ENCODE measurements at regions not wholly inside any gene's neighbourhood (a gene's known extent, or its start where the extent isn't known, plus 50 kb on each side); places are given as distances from the start of the nearest gene placed in this dataset.

DNA sequence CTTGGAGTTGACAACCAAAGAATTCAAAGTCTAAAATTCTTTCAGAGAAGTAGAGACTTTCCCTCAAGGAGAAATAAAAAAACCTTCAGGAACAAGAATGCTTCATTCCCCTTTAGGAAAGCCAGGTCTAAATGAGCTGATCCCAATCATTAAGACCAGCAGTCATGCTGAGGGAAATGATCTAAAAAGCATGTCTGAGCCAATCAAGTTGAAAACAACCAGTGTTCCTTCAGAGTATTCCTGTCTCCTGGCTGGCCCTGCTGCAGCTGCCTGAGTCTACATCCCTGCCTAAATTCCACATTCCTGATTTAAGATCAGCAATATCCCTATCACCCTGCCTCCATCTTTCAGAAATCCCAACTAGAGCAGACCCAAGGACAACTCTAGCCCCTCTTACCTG is 244.5 kb downstream of the PLK2 start:
- no peak for DNase-seq
- H3K4me1 ChIP-seq (ENCODE audit: control insufficient read depth, insufficient read depth, low read length): no peaks in the 10 kb centered on the region
- no peaks in the 10 kb centered on the region for H3K27me3 ChIP-seq (ENCODE audit: control insufficient read depth, insufficient read depth, low read length)
- peaks cover 3% of the 10 kb centered on the region for H3K9me3 ChIP-seq (ENCODE audit: control insufficient read depth, insufficient read depth, low read length)
- H3K27ac Mint-ChIP-seq: no peak overlapping the region
- no peaks in the 10 kb centered on the region for H3K27me3 Mint-ChIP-seq (ENCODE audit: low read depth in 2 of 2)
- H3K4me1 Mint-ChIP-seq: no peaks in the 10 kb centered on the region
- H3K4me3 ChIP-seq (ENCODE audit: low read length): no peak overlapping the region
- TF ChIP-seq, protein P1, sequence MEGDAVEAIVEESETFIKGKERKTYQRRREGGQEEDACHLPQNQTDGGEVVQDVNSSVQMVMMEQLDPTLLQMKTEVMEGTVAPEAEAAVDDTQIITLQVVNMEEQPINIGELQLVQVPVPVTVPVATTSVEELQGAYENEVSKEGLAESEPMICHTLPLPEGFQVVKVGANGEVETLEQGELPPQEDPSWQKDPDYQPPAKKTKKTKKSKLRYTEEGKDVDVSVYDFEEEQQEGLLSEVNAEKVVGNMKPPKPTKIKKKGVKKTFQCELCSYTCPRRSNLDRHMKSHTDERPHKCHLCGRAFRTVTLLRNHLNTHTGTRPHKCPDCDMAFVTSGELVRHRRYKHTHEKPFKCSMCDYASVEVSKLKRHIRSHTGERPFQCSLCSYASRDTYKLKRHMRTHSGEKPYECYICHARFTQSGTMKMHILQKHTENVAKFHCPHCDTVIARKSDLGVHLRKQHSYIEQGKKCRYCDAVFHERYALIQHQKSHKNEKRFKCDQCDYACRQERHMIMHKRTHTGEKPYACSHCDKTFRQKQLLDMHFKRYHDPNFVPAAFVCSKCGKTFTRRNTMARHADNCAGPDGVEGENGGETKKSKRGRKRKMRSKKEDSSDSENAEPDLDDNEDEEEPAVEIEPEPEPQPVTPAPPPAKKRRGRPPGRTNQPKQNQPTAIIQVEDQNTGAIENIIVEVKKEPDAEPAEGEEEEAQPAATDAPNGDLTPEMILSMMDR (IDR thresholded peaks at IDR 0.05): no peak
- no peak overlapping the region for H3K27ac ChIP-seq (ENCODE audit: low read length)
- ATAC-seq: no peak
- H3K4me3 Mint-ChIP-seq: no peak overlapping the region
- H3K36me3 Mint-ChIP-seq: no peaks in the 10 kb centered on the region
- intact Hi-C loops (cut with micrococcal nuclease): no loop called here
- H3K36me3 ChIP-seq (ENCODE audit: control insufficient read depth, insufficient read depth, low read length): no peaks in the 10 kb centered on the region
- H3K9me3 Mint-ChIP-seq: peaks cover 2 to 10% of the 10 kb centered on the region in 2 donors

DNA sequence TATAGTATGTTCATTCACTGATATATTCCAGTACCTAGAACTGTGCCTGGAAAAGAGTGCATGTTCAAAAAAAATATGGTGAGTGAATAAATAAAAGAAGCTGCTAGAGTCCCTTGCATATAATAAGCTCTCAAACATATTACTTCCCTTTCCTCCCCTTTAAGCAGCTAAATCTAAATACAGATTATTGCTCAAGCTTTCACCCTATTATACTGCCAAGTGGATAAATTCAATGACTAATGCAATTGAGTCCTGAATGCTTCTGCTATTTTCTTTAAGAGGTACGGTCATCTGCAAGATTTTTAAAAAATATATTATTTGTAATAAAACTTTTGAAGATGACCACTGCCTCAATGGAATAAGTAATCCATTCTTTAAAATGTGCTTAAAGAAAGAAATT is 248.4 kb downstream of the PLK2 start:
- DNase-seq (no peak), ATAC-seq (no peak)
- intact Hi-C loops (cut with micrococcal nuclease): no loop called here
- TF ChIP-seq, protein P1 (IDR thresholded peaks at IDR 0.05): no peak
- WGBS (ENCODE audit: insufficient coverage): no CpG with 5 or more reads among the region's 1 CpG
- Mint-ChIP-seq H3K4me3 (no peak overlapping the region), H3K4me1 (no peaks in the 10 kb centered on the region), H3K9me3 (peaks cover 0 to 7% of the 10 kb centered on the region in 2 donors), H3K27me3 (ENCODE audit: low read depth in 2 of 2) (no peaks in the 10 kb centered on the region), H3K27ac (no peak overlapping the region), H3K36me3 (no peaks in the 10 kb centered on the region)
- H3K4me3 ChIP-seq (ENCODE audit: low read length): no peak overlapping the region
- H3K4me1 ChIP-seq (ENCODE audit: control insufficient read depth, insufficient read depth, low read length): no peaks in the 10 kb centered on the region
- peaks cover 3% of the 10 kb centered on the region for H3K9me3 ChIP-seq (ENCODE audit: control insufficient read depth, insufficient read depth, low read length)
- no peak overlapping the region for H3K27ac ChIP-seq (ENCODE audit: low read length)
- H3K27me3 ChIP-seq (ENCODE audit: control insufficient read depth, insufficient read depth, low read length): no peaks in the 10 kb centered on the region
- no peaks in the 10 kb centered on the region for H3K36me3 ChIP-seq (ENCODE audit: control insufficient read depth, insufficient read depth, low read length)

DNA sequence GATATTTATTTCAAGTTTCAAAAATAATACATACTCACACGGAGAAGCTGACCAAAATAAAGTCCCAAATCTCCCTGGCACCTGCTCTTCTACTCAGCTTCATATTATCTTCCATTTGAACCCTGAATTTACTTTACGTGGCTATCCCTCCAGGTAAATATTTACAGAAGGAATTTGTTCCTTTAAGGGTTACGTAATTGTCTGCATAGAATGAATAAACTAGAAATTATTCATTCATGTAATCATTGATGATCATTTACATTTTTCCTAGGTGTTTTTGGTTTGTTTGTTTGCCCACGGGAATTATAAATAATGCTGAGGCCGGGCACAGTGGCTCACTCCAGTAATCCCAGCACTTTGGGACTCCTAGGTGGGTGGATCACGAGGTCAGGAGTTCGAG is 251.2 kb downstream of the PLK2 start:
- ATAC-seq (no peak), DNase-seq (no peak)
- H3K4me1 Mint-ChIP-seq: no peaks in the 10 kb centered on the region
- no peaks in the 10 kb centered on the region for H3K4me1 ChIP-seq (ENCODE audit: control insufficient read depth, insufficient read depth, low read length)
- no peaks in the 10 kb centered on the region for H3K36me3 Mint-ChIP-seq
- peaks cover 0 to 7% of the 10 kb centered on the region in 2 donors for H3K9me3 Mint-ChIP-seq
- no peaks in the 10 kb centered on the region for H3K27me3 ChIP-seq (ENCODE audit: control insufficient read depth, insufficient read depth, low read length)
- H3K4me3 ChIP-seq (ENCODE audit: low read length): no peak overlapping the region
- no peaks in the 10 kb centered on the region for H3K36me3 ChIP-seq (ENCODE audit: control insufficient read depth, insufficient read depth, low read length)
- H3K27me3 Mint-ChIP-seq (ENCODE audit: low read depth in 2 of 2): no peaks in the 10 kb centered on the region
- 79% methylated on average over 5 of the region's 7 CpGs for WGBS (ENCODE audit: insufficient coverage)
- H3K4me3 Mint-ChIP-seq: no peak overlapping the region
- no peak overlapping the region for H3K27ac Mint-ChIP-seq
- no peak overlapping the region for H3K27ac ChIP-seq (ENCODE audit: low read length)
- TF ChIP-seq, protein P1 (IDR thresholded peaks at IDR 0.05): no peak
- H3K9me3 ChIP-seq (ENCODE audit: control insufficient read depth, insufficient read depth, low read length): no peaks in the 10 kb centered on the region
- intact Hi-C loops (cut with micrococcal nuclease): no loop called here

DNA sequence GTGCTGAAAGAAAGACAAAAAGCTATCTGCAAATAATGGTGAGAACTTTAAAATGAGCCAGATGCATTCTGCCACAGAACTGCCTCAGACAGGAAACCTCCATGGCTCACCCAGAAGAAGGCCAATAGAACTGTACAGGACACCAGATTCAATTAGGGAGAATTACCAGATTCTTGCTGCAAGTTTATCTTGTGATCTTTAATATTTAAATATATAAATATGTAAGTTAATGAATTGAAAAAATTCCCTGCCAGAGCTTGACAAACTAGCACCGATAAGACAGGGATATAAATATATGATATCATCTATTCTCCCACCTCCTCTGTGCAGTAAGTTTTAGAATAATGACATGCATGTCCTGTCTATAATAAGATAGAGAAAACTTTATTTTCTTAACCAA is 252.8 kb downstream of the PLK2 start:
- Mint-ChIP-seq H3K36me3 (no peaks in the 10 kb centered on the region), H3K4me3 (no peak overlapping the region), H3K27ac (no peak overlapping the region), H3K9me3 (peaks cover 0 to 4% of the 10 kb centered on the region in 2 donors), H3K27me3 (ENCODE audit: low read depth in 2 of 2) (no peaks in the 10 kb centered on the region), H3K4me1 (no peaks in the 10 kb centered on the region)
- no peak for DNase-seq
- Histone ChIP-seq H3K27ac (ENCODE audit: low read length) (no peak overlapping the region), H3K36me3 (ENCODE audit: control insufficient read depth, insufficient read depth, low read length) (no peaks in the 10 kb centered on the region), H3K4me1 (ENCODE audit: control insufficient read depth, insufficient read depth, low read length) (no peaks in the 10 kb centered on the region), H3K9me3 (ENCODE audit: control insufficient read depth, insufficient read depth, low read length) (no peaks in the 10 kb centered on the region), H3K4me3 (ENCODE audit: low read length) (no peak overlapping the region), H3K27me3 (ENCODE audit: control insufficient read depth, insufficient read depth, low read length) (no peaks in the 10 kb centered on the region)
- no CpG with 5 or more reads among the region's 1 CpG for WGBS (ENCODE audit: insufficient coverage)
- no peak for ATAC-seq
- TF ChIP-seq, protein P1 (IDR thresholded peaks at IDR 0.05): no peak
- intact Hi-C loops (cut with micrococcal nuclease): no loop called here
